HG03342 (cell line): ENCODE measurements at regions not wholly inside any gene's neighbourhood (a gene's known extent, or its start where the extent isn't known, plus 50 kb on each side); places are given as distances from the start of the nearest gene placed in this dataset.
"Not testable (repeated sequence)": the region's sequence is repeated elsewhere in the genome, so short reads cannot be mapped to it uniquely, and the experiment has no call there.

ENCODE experiments used
- ATAC-seq: cut with Tn5 transposase; IDR thresholded peaks from one replicate; pipeline ENCODE4 v1.9.1; 2021; ENCODE audit warnings: mild to moderate bottlenecking, moderate library complexity; ENCODE audit not compliant: unreplicated experiment

GRCh38 chr15:88965097-88965496 lies 51.9 kb upstream of the MFGE8 start:
- not testable (repeated sequence) for ATAC-seq

DNA sequence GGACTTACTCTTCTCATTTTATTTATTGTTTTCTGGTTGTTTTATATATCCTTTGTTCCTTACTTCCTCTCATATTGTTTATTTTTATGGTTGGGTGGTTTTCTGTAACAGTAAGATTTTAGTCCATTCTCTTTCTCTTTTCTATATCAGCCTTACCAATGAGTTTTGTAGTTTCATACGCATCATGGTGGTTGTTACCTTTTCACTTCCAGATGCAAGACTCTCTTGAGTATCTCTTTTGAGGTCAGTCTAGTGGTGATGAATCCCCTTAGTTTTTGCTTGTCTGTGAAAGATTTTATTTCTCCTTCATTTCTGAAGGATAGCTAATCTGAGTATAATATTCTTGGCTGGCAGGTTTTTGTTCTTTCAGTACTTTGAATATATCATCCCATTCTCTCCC lies 57.1 kb upstream of the MFGE8 start:
- ATAC-seq: no peak

DNA sequence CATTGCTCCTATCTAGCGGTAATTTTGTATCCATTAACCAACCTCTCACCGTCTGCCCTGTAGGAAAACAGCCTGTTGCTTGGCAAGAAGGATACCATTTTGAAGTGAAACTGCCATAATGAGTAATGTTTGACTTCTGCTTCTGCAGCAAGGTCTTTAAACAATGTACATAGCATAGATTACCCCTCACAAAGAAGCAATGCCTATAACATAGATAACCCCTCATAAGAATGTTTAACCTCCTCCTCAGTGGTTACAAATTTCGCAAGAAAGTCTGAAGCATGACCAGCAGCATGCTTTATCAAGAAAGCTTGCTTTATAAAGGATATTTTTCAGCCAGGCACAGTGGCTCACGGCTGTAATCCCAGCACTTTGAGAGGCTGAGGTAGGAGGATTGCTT lies 61.2 kb upstream of the MFGE8 start:
- no peak for ATAC-seq

DNA sequence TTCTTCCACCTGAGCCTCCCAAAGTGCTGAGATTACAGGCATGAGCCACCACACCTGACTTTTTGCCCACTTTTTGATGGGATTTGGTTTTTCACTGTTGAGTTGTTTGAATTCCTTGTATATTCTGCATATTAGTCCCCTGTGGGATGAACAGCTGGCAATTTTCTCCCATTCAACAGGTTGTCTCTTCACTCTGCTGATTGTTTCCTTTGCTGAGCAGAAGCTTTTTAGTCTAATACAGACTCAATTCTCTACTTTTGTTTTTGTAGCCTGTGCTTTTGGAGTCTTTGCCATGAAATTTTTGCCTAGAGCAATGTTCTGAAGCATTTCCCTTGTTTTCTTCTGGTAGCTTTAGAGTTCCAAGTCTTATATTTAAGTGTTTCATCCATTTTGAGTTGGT lies 62.7 kb upstream of the MFGE8 start:
- no peak for ATAC-seq

DNA sequence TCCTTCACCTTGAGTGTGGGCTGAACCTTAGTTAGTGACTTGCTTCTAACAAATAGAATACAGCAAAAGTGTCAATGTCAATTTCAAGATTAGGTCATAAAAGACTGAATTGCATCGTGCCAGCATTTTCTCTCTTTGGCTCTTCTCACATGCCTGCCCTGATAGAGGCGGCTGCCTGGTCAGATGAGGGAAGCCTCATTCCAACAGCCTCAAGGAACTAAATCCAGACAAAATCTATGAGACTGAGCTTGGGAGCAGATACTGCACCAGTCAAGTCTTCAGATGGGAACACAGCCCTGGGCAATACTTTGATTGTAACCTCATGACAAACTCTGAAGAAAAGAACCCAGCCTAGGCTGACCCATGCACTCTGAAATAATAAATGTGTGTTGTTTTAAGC lies 63.5 kb upstream of the MFGE8 start:
- no peak for ATAC-seq

DNA sequence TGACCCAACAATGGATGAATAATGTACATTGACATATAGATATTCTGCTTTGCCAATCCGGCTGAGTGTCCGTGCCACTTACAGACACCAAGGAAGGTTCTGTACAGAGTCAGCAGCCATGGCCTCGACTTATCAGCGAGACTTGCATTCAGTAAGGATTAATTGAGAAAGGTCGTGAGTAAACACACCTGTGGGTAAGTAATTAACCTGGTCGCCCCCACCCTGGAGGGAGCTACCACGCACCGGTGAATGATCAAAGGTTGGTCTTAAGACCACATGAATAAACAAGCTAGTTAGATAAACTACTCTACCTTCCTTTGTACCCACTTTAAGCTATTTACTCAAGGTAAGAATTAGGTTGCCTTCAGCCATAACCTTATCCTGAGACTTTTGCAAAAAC lies 66.5 kb upstream of the MFGE8 start:
- ATAC-seq: no peak

DNA sequence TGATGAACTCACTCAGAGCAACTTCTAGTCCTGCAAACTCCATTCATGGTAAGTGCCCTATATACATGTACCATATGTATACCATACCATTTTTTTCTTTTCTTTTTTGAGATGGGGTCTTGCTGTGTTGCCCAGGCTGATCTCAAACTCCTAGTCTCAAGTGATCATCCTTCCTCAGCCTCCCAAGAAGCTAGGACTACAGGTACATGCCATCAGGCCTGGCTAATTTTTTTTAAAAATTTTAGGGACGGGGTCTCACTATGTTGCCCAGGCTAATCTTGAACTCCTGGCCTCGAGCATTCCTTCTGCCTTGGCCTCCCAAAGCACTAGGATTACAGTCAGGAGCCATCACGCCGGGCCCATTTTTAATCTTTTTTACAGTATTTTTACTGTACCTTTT lies 67.3 kb upstream of the MFGE8 start:
- no peak for ATAC-seq

- no peak for ATAC-seq
These were observed 68.4 kb upstream of the MFGE8 start for GRCh38 chr15:88981244-88982215.

GRCh38 chr15:88982304-88982945 lies 69.2 kb upstream of the MFGE8 start:
- ATAC-seq: peak; percentile 96

GRCh38 chr15:88982946-88983342 lies 69.8 kb upstream of the MFGE8 start:
- ATAC-seq: no peak

GRCh38 chr15:88983861-88984429 lies 70.8 kb upstream of the MFGE8 start:
- no peak for ATAC-seq

DNA sequence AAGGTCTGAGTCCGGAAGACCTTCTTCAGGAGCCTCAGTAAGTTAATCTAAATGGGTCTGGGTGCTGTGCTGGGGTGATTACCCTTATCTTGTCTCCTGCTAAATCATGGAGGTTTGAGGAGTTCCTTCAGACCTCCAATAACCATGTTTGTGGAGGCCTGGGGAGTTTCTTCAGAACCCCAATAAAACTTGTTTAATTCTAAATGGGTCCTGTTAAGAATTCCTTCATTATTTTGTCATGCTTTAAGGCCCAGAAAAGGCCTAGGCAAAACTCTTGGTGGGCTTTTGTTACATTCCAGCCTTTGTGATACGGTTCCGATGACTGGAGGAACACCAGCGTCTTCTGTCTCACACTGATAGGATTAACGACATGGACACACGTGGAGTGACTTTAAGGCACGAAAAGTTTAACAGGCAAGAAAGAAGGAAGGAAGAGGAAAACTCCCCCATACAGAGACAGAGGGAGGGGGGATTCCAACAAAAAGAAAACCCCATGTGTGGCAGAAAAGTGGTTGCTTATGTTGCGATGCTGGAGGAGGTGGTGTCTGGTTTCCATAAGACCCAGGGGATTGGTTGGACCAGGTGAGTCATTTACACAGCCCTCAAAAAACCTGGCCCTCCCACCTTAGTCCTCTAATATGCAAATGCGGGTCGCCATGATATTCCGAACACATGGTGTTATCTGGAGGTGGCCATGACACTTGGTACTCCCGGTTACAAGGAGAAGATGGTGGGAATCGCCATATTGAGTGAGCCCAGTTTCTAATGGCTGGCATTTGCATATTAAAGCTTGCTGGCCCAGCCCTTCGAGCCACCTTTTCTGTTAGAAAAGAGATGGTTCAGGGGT lies 72.6 kb upstream of the MFGE8 start:
- ATAC-seq: no peak

GRCh38 chr15:88986949-88987590 lies 73.9 kb upstream of the MFGE8 start:
- no peak for ATAC-seq

DNA sequence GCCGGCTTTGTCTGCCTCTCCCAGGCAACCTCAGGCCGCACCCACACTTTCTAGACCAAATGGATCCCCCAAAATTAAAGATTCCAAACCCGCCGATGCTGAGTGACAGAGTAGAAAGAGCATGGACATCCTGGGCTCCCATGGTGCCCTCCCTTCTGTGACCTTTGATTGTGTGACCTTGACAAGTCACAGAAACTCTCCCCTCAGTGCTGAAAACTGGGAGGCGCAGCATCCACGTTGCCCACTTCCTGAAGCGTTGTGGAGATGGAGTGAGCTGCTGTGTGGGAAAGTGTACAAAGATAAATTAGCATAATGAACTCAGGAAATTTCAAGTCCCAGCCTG lies 74.4 kb upstream of the MFGE8 start:
- no peak for ATAC-seq

DNA sequence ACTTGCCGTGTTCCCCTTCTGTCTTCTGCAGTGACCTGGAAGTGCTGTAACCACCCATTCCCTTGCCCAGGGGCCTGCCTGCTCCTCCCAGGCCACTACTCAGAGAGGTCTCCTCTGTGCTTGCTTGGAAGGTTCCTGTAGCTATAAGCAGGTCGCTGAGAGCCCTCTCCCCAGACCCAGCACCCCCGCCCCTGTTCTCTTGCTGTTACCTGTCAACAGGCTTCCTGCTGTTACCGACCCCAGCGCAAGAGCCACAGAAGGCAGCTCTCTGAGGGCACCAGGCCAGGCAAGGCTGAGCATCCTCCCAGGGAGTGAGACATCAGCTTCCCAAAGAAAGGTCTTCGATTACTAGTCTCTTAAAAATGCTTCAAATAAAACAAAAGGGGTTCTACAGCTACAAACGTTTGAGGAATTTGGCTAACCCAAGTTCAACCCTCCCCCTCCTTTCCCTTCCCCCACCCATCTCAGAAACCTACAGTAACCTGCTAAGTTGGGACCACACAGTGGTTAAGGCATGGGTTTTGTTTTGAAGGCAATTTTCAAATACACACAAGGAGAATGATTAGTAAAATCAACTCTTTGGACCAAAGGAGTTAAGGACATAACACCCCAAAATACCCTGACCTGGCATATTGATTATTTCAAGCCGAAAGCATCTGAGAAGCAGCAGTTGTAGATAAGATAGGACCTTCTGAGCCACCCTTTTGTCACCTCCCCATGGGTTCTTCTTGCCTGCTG lies 74.9 kb upstream of the MFGE8 start:
- no peak for ATAC-seq

- ATAC-seq: no peak
These were observed 76.4 kb upstream of the MFGE8 start for GRCh38 chr15:88989578-88989977.

GRCh38 chr15:88990185-88990679 lies 77.1 kb upstream of the MFGE8 start:
- ATAC-seq: no peak

DNA sequence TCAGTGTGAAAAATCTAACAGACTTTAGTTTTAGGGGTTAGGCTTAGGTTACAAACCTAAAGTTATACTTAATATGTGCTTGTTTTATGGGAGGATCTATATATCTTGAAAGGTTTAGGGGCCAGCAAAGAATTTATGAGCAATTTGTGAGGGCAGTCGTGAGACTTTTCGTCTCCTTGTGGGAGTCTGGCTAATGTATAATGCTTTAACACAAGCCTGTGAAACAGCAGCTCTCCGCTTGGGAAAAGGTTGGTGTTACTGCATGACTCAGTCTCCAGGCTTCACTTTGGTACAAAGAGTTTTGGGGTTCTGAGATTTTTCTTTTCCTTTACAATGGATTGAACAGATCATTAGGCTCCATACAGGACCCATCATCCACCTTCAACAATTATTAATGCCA lies 79.0 kb upstream of the MFGE8 start:
- ATAC-seq: no peak

- ATAC-seq: no peak
These were observed 79.8 kb upstream of the MFGE8 start for GRCh38 chr15:88992912-88993376.

- ATAC-seq: no peak
These were observed 80.5 kb upstream of the MFGE8 start for GRCh38 chr15:88993662-88994061.
